ENCODE measurements at regions not wholly inside any gene's neighbourhood (a gene's known extent, or its start where the extent isn't known, plus 50 kb on each side); places are given as distances from the start of the nearest gene placed in this dataset.

DNA sequence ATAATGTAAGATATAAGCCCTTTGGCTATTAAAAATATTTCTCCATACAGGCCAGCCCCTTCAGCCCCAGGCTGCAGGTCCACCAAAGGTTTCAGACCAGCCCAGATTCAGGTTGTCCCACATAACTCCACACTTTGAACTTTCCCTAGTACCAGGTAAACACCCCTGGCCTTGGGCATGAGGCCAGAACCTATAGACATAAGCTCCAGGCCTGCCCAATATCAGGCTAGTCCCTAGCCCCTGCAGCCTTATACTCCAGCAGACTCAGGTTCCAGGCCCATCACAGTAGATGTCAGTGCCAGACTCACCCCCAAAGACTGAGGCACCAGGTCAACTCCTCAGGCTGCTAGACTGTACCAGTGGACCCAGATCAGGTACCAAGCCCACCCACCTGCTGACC is 178.5 kb upstream of the DAAM1 start:
- TF ChIP-seq CTCF (IDR thresholded peaks at IDR 0.05) (no peak), POLR2A (IDR thresholded peaks at IDR 0.05) (no peak), POLR2AphosphoS5 (IDR thresholded peaks at IDR 0.05; ENCODE audit: insufficient read depth in 1 of 2, low read depth in 1 of 2) (no peak)

Data from vagina (tissue), 2 donors.